ENCODE measurements at regions not wholly inside any gene's neighbourhood (a gene's known extent, or its start where the extent isn't known, plus 50 kb on each side); places are given as distances from the start of the nearest gene placed in this dataset.
A peak's percentile ranks its signal among the peaks of the same experiment; 100 is the strongest.
"Not testable (repeated sequence)": the region's sequence is repeated elsewhere in the genome, so short reads cannot be mapped to it uniquely, and the experiment has no call there.

- peak; percentile 58 for DNase-seq (ENCODE audit: low spot score)
Observed at GRCh38 chr1:38502758-38503157, 356.8 kb downstream of the RRAGC start.

- DNase-seq (ENCODE audit: low spot score): no peak
Observed at GRCh38 chr1:38500891-38501290, 358.7 kb downstream of the RRAGC start.

GRCh38 chr1:38500352-38500751 is 359.2 kb downstream of the RRAGC start:
- peak; percentile 38 for DNase-seq (ENCODE audit: low spot score)

- DNase-seq (ENCODE audit: low spot score): peak; percentile 28
Observed at GRCh38 chr1:38498686-38499085, 360.9 kb downstream of the RRAGC start.

DNA sequence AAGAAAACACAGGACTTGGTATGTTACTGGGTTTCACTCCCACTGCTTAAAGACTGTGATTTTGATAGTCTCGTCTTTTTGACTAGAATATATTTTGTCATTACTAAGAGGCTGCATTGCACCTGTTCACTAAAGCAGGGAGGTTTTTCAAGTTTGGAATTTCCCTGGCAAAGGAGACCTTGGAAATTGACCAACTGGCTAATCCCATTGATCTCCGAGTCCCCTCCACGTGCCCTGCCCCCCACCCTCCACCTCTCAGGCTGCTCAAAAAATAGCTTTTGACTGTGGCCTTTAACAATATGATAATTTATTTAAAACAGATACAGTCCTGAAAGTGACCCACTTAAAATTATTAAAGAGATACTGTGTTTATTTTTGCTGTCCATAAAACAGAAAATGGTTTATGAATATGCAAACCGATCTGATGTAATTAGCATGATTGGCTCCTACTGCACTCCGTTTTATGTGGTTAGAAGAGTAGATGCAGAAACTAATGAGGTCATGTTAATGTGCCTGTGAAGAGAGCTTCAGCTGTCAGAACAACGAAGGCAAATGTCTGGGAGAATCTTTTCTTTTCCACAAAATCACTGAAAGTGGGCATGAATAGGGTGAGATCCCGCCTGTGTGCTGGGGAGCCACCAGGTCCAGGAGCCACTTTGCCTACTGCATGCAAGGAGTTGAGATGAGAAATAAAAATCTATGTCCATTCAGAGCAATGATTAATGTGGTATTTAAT is 361.5 kb downstream of the RRAGC start:
- peak; percentile 12 for DNase-seq (ENCODE audit: low spot score)

GRCh38 chr1:38493306-38493705 is 366.3 kb downstream of the RRAGC start:
- DNase-seq (ENCODE audit: low spot score): peak; percentile 18

- DNase-seq (ENCODE audit: low spot score): peak; percentile 73
Observed at GRCh38 chr1:38489844-38490270, 369.7 kb downstream of the RRAGC start.

DNA sequence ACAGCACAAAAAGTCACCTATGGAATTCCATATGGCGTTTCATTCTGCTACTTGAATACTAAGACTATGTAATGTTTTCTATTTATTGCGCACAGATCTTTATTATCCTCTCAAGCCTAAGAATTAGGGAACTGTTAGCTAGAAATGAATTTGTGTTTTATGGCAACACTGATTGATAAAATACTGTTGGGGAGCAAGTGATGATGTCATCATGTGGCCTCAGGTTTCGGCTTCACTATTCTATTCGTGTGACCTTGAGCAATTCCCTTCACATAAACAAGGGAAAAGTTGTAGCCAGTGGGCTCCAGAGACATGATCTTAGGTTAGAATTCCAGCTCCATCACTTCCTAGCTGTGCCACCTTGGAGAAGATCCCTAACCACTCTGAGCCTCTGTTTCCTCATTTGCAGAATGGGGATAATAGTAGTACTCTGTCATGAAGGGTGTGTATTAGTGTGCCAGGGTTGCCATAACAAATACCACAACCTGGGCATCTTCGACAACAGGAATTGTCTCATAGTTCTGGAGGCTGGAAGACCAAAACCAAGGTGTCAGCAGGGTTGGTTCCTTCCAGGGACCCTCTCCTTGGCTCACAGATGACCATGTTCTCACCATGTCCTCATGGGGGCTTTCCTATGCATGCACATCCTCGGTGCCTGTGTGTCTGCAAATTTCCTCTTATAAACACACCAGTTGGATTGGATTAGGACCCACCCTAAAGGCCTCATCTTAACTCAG is 371.2 kb downstream of the RRAGC start:
- DNase-seq (ENCODE audit: low spot score): no peak

DNA sequence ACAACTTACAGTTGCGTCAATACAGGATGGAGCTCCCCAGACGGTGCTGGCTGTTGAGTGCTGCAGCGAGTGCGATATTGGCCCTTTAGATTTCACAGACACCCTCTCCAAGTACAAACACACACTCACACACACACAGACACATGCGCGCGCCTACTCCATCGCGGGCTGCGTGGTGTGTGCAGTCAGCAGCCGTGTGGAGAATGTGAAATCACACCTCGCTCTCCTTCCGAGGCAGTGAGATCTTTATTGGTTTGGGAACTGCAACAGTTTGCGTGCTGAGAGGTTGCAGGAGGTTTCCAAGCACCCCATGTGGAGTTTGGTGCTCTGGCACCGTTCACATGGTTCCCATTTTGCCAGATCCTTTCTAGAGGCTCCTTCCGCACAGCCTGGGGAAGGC is 372.2 kb downstream of the RRAGC start:
- no peak for DNase-seq (ENCODE audit: low spot score)

DNA sequence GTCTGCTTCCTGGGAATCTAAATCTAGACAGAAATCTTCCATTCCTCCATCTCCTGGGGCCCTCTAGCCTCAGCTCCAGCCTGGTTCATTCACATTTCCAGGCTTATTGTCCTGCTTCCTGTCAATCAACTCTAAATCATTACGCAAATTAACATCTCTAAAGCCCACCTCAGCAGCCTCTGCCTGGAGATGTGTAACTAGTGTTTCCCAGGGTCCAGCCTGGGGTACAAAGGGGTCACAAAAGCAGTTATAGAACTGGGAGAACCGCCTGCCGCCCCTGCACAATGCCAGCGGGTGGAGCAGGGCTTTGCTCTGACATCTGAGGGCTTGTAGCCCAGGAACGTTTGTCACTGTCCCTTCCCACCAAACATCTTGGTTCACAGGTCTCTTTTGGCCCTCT is 373.5 kb downstream of the RRAGC start:
- no peak for DNase-seq (ENCODE audit: low spot score)

DNA sequence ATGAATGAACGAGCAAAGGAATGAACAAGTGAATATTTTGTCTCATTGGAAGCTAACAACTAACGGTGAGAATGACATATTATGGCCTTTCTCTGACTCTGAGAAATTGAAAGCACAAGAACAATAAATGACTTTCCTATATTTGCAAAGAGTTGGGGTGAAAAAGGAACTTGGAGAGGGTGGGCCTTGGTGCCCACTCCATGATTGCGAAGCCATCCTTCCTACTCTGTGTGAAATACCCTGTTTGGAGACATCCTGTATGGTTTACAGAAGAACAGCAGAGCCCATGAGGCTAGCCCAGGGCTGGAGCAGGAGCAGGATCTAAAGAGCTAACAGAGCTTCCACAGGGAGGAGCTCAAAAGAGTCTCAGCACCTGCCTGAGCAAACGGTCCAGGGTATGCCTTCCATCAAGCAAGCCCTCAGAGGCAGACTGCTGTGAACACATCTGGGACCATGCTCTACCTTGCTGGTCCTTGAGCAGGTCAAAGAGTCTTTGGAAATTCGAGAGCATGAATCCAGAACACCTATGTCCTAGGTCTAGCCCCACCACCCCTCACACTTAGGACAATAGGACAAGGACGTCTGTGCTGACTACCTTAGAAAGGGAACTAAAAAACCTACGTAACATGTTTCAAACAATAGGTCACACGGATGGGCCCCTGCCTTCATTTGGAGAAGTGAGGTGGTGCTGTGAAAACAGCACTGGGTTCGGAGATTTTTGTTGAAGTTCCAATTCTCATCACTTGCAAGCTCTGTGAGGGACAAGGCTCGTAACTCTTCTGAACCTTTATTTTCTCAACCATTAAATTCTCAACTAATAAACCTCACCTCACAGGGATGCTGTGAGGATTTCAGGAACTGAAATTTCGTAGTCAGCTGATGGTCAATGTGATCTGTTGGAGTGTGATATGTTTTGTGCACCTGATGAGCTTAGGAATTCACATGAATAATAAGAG is 377.4 kb downstream of the RRAGC start:
- no peak for DNase-seq (ENCODE audit: low spot score)

- not testable (repeated sequence) for DNase-seq (ENCODE audit: low spot score)
Observed at GRCh38 chr1:38479662-38480061, 379.9 kb downstream of the RRAGC start.

GRCh38 chr1:38477811-38478210 is 381.8 kb downstream of the RRAGC start:
- DNase-seq (ENCODE audit: low spot score): no peak

DNA sequence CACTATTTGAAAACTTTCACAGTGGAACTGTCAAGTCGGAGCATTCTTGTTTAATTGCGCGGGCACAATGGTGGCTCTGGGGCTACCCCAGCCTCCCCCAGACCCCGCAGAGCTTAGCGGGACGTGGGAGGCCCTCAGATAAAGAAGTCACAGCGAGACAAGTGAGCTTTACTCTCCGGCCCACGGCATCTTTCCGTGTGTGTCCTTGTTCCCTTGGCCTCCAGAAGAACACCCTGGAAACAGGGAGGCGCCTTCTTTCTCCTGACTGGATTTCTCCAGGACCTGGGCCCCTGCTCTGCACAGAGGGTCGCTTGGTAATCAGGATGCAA is 382.8 kb downstream of the RRAGC start:
- DNase-seq (ENCODE audit: low spot score): no peak

GRCh38 chr1:38476111-38476849 is 383.3 kb downstream of the RRAGC start:
- DNase-seq (ENCODE audit: low spot score): no peak

GRCh38 chr1:38475624-38476005 is 384.0 kb downstream of the RRAGC start:
- no peak for DNase-seq (ENCODE audit: low spot score)

- DNase-seq (ENCODE audit: low spot score): peak; percentile 87
Observed at GRCh38 chr1:38474738-38475623, 384.6 kb downstream of the RRAGC start.

DNA sequence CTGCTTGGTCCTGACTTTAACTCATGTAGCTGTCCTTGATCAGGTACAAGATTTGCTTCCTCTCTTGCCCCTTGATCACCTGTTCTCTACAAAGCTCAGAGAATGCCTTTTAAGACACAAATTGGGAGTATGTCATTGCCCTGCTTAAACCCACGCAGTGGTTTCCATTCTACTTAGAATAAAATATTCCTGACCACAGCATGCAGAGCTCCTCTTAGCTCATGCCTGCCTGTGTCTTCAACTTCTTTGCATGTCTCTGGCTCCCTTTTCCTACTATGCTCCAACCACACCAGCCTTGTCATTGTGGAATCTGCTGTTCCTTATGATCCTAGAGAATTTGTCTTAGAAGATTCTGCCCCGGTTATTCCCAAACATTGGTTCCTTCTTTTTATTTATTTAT is 393.1 kb downstream of the RRAGC start:
- no peak for DNase-seq (ENCODE audit: low spot score)

DNA sequence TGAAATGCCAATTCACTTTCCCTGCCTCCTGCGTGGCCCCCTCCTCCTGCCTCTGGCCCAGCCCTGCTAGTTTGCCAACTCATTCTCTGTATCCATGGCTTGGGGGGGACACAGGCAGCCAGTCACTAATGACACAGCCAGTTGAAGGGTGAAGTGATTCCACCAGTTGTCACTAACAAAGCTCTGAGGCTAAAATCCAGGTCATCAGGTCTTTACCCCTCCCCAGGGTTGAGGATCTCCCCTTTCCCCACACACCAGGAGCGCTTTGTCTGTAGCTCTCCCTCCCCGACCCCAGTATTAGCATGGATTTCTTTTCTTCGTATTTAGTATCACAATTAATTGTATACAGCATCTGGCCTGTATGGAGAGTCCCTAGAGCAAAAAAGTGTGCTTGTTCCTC is 394.1 kb downstream of the RRAGC start:
- DNase-seq (ENCODE audit: low spot score): no peak

DNA sequence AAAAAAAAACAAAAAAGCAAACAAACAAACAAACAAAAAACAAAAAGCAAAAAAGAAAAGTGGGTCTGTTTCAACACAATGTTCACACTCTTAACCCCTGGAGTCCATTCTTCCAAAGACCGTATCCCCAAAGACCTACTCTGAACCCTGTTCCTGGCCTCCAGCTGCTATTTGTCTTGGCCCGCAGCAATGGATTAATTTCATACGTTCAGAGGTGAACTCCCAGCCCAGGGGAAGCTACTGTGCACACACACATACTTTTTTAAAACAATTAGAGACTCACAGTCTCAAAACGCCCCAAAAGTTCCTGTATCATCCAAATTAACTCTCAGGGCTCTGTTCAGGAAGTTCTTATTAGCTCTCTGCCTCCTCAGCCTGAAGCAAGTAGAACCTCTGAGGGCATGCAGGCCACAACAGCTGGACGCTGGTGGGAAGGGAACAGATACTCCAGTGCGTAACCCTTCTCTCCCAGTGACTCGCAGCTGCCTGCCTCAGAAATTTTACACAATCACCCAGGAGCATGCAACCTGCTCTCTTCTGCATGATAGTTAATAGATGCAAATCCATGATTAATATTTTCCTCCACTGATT is 395.4 kb downstream of the RRAGC start:
- DNase-seq (ENCODE audit: low spot score): no peak
